ENCODE measurements at regions not wholly inside any gene's neighbourhood (a gene's known extent, or its start where the extent isn't known, plus 50 kb on each side); places are given as distances from the start of the nearest gene placed in this dataset.
A peak's percentile ranks its signal among the peaks of the same experiment; 100 is the strongest.

- H3K4me3 ChIP-seq (ENCODE audit: low read depth, low read length), result no peak overlapping the region
- no peak for TF ChIP-seq CTCF (IDR thresholded peaks at IDR 0.05; ENCODE audit: insufficient read depth, low read length)
Observed at GRCh38 chr11:69357458-69358397, 63.8 kb downstream of the MYEOV start.

GRCh38 chr11:69358398-69359020, 64.6 kb downstream of the MYEOV start:
- no peak for DNase-seq (ENCODE audit: low read depth)
- no peak for TF ChIP-seq CTCF (IDR thresholded peaks at IDR 0.05; ENCODE audit: insufficient read depth, low read length)
- no peak overlapping the region for H3K4me3 ChIP-seq (ENCODE audit: low read depth, low read length)

More at GRCh38 chr11:69357458-69358397, 63.8 kb downstream of the MYEOV start:
- DNase-seq (ENCODE audit: low read depth), result no peak

GRCh38 chr11:69359735-69360480, 66.0 kb downstream of the MYEOV start:
- no peak overlapping the region for H3K4me3 ChIP-seq (ENCODE audit: low read depth, low read length)
- peak; percentile 62 for DNase-seq (ENCODE audit: low read depth)
- TF ChIP-seq CTCF (IDR thresholded peaks at IDR 0.05; ENCODE audit: insufficient read depth, low read length), result no peak

- no peak for DNase-seq (ENCODE audit: low read depth)
- no peak for TF ChIP-seq CTCF (IDR thresholded peaks at IDR 0.05; ENCODE audit: insufficient read depth, low read length)
- H3K4me3 ChIP-seq (ENCODE audit: low read depth, low read length), result no peak overlapping the region
Observed at GRCh38 chr11:69360606-69361005, 66.7 kb downstream of the MYEOV start.

GRCh38 chr11:69361048-69361447, 67.1 kb downstream of the MYEOV start:
- no peak overlapping the region for H3K4me3 ChIP-seq (ENCODE audit: low read depth, low read length)
- no peak for TF ChIP-seq CTCF (IDR thresholded peaks at IDR 0.05; ENCODE audit: insufficient read depth, low read length)
- no peak for DNase-seq (ENCODE audit: low read depth)

- TF ChIP-seq CTCF (IDR thresholded peaks at IDR 0.05; ENCODE audit: insufficient read depth, low read length), result no peak
- DNase-seq (ENCODE audit: low read depth), result no peak
- H3K4me3 ChIP-seq (ENCODE audit: low read depth, low read length), result no peak overlapping the region
Observed at GRCh38 chr11:69361466-69361865, 67.5 kb downstream of the MYEOV start.
